CD4-positive, alpha-beta T cell treated with Interleukin-1 beta for 1 hour (primary cell): ENCODE measurements at regions not wholly inside any gene's neighbourhood (a gene's known extent, or its start where the extent isn't known, plus 50 kb on each side); places are given as distances from the start of the nearest gene placed in this dataset.

Experiments used
- DNase-seq, 2 donors: peaks; one replicate each; pipeline ENCODE4 v3.0.0-alpha.2; 2020 to 2022

GRCh38 chr9:38284588-38285051 is 107.9 kb upstream of the ALDH1B1 start:
- DNase-seq: no peak

- no peak for DNase-seq
Observed at GRCh38 chr9:38284039-38284575, 108.4 kb upstream of the ALDH1B1 start.

GRCh38 chr9:38282756-38283155 is 109.7 kb upstream of the ALDH1B1 start:
- no peak for DNase-seq

GRCh38 chr9:38281917-38282316 is 110.6 kb upstream of the ALDH1B1 start:
- no peak for DNase-seq

- DNase-seq: no peak
Observed at GRCh38 chr9:38281196-38281595, 111.3 kb upstream of the ALDH1B1 start.

GRCh38 chr9:38280251-38280800 is 112.2 kb upstream of the ALDH1B1 start:
- DNase-seq: no peak

GRCh38 chr9:38278931-38279679 is 113.4 kb upstream of the ALDH1B1 start:
- DNase-seq: no peak

- DNase-seq: no peak
Observed at GRCh38 chr9:38278457-38278856, 114.0 kb upstream of the ALDH1B1 start.

GRCh38 chr9:38277601-38278200 is 114.8 kb upstream of the ALDH1B1 start:
- no peak for DNase-seq

- DNase-seq: no peak
Observed at GRCh38 chr9:38276771-38277439, 115.6 kb upstream of the ALDH1B1 start.

GRCh38 chr9:38274800-38275199 is 117.7 kb upstream of the ALDH1B1 start:
- no peak for DNase-seq

GRCh38 chr9:38272710-38273109 is 119.8 kb upstream of the ALDH1B1 start:
- DNase-seq: no peak

GRCh38 chr9:38271666-38272241 is 120.7 kb upstream of the ALDH1B1 start:
- DNase-seq: no peak

GRCh38 chr9:38269775-38270174 is 122.7 kb upstream of the ALDH1B1 start:
- no peak for DNase-seq

GRCh38 chr9:38263532-38263931 is 129.0 kb upstream of the ALDH1B1 start:
- DNase-seq: no peak

GRCh38 chr9:38259519-38260218 is 132.8 kb upstream of the ALDH1B1 start:
- no peak for DNase-seq

GRCh38 chr9:38259056-38259455 is 133.4 kb upstream of the ALDH1B1 start:
- DNase-seq: no peak

- DNase-seq: no peak
Observed at GRCh38 chr9:38257626-38258215, 134.8 kb upstream of the ALDH1B1 start.

- DNase-seq: no peak
Observed at GRCh38 chr9:38256461-38256860, 136.0 kb upstream of the ALDH1B1 start.

- no peak for DNase-seq
Observed at GRCh38 chr9:38255599-38255998, 136.9 kb upstream of the ALDH1B1 start.

- DNase-seq: no peak
Observed at GRCh38 chr9:38254756-38255155, 137.7 kb upstream of the ALDH1B1 start.

GRCh38 chr9:38254151-38254550 is 138.4 kb upstream of the ALDH1B1 start:
- DNase-seq: no peak
